HG03097 (cell line): ENCODE measurements at regions not wholly inside any gene's neighbourhood (a gene's known extent, or its start where the extent isn't known, plus 50 kb on each side); places are given as distances from the start of the nearest gene placed in this dataset.

Source experiments
- ATAC-seq: cut with Tn5 transposase; IDR thresholded peaks from one replicate; pipeline ENCODE4 v1.9.1; 2021; ENCODE audit not compliant: unreplicated experiment, low FRiP score

DNA sequence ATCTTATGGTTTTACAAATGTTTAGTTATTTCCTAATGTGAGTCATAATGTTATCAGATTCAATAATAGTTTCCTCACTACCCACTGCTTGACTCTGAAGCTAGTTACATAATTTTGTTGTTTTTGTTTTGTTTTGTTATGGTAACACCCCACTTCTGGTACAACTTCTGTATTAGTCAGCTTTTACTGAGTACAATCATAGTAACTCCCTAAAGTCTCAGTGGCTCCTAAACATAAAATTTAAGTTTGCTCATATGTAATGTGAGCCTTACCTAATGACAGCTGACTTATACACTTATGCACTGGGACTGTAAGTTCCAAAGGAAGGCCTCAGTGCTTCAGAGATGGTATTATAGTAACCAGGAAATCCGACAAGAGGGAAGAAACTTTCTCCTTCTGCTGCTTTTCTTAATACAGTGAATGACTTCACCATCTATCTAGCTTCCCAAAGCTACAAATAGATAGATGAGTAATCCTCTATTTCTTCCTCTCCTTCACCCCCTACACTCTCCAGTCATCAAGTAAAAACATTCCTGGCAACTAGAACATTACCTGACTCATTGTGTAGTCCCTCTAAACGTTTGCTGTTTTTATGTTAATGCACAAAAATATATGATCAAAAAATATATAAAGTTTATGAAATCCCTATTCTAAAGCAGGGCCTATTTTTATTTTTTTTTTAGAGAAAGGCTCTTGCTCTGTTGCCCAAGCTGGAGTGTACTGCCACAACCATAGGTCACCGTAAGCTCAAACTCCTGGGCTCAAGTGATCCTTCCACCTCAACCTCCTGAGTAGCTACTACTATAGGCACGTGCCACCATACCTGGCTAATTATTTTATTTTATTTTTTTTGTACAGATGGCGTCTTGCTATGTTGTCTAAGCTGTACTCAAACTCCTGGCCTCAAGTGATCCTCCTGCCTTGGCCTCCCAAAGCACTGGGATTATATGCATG lies 563.0 kb downstream of the SOX6 start:
- ATAC-seq, result no peak

DNA sequence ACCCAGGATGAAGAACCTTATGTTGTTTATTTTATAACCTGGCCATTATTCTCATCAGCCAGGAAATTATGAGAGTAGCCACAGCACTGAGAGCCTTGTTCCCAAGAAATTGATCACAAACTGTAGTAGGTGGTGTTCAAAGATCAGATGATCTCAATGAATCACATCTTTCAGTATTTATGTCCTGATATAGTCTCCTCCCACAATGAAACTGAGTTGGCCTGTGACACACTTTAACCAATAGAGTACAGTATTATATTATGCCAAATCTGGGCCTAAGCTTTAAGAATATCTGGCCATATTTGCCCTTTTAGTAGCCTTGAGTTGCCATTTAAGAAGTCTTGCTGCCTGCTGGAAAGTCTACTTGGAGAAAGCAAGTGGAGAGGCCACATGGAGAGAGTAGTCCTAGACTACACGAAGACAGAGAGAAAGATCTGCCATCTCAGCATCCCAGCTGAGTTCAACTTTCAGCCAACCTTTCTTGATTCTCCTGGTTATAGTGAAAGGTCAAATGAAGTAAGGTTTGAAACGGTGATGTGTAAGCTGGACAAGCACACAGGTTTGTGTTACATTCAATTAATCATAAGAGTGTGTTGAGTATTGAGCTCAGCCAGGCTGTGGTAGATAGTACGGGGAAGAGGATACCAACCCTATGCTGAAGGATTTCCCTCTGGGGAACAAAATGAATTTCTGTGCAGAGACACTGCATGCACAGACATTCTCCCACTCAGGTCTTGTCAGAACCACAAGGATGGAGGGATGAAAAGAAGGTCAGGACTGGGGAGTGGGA lies 561.8 kb downstream of the SOX6 start:
- no peak for ATAC-seq

DNA sequence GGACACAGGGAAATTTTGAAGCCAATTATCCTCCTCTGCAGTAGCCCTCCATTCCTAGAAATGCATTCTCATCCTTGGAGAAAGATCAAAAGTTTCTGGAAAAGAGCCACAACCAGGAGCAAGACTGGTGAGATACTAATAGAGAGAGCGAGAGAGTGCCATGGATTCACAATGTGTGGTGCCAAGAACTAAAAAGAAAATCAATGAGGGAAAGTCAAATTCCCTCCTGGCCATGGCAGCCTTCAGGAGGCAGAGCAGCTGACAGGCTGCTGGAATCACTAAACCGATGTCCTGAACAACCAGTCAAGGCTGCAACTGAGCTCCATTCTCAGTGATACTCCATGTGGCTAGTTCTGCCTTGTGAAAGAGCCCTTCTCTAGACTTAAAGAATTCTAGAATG lies 561.0 kb downstream of the SOX6 start:
- ATAC-seq, result no peak

DNA sequence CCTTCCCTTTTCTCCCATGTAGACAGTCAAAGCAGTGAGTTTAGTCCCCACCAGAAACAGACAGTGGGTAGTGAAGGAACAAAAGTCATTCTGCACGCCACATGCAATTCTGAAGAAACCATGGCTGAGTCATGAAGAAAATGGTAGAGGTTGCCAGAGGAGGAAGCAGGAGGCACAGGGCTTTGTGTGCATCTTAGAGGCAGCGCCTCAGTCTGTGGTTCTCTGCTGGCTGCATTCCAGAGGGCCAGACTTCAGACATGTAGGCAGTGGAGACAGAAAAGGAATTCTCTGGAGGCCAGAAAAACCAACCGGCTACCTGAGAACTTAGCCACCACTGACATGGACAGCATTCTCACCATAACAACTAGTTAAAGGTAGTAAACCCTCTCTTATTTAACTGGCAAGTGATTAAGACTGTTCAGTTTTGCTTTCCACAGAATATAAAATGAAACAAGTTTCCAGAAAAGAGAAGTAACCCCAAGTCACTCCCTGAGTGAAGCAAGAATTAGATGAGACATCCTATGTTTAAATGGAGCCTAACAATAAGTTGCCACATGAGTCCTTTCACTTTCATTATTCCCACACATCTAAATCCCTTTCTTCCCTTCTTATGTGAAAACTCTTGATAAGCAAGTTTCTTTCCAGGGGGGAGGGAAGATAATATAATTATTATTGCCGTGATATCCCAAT lies 556.1 kb downstream of the SOX6 start:
- ATAC-seq, result no peak

DNA sequence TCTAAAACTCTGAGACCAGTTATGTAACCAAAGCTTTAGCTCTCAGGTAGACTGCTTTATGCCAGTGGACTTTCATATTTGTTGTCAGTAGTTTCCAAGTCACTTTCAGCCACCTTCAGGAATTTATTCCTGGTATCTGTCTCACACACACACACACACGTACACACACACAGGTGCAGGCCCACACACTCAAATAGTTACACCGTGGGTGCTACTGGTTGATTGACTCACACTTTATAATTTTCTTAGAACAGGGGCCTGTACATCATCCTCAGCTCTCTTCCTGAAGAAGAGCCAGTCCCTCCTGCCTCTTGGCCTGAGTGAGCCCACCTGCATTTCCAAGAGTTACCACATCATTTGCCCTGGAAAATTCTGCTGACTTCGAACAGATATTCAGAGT lies 555.2 kb downstream of the SOX6 start:
- ATAC-seq, result no peak

DNA sequence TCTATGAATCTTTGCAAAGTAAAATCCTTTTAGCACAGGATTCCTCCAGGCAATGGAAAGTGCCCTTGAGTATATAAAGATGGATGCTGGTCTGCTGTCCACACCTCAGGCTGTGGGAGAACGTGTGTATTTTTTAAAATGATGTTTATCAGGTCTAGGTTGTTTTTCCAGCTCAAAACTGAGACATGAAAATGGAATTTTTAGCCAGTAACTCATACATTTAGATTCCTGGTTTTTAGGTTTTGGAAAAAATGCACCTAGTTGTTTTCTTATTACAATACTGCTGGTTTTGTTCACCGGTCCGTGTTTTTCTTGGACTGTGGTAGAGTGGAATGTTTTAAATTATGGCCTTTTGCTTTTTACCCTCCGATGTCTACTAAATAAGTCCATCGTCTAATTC lies 554.7 kb downstream of the SOX6 start:
- no peak for ATAC-seq

DNA sequence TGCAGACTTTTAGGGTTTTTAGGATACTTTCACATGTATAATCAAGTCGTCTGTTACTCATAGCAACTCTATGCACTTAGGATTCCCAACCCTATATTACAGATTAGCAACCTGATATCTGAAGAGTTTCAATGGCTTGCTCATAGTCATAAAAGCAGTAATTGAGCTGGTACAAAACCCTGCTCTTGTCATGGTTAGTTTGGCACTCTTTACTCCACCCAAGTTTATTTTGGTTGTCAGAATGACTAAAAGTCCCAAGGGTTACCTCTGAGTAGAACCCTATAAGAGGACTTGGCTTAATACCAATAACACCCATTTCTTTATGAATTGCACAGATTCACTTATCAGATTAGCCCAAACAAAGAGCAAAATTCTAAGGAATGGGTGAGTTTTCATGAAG lies 550.6 kb downstream of the SOX6 start:
- no peak for ATAC-seq

DNA sequence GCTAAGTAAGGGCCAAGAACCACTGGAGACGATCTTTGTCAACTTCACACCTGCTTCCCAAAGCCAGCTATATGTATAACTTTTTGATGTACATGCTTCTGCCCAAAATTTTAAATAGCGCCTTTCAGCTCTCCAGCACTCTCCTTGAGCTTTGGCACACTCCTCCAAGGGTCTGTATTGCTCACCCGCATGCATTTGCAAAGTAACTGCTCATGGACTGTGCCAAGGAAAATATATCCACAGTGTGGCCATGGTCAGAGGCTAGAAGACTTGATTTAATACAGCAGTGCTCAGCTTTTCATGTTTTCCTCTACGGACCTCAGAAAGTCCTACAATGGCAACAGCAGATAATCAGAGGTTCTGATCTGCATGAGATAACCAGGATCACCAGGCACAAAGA lies 550.1 kb downstream of the SOX6 start:
- no peak for ATAC-seq

DNA sequence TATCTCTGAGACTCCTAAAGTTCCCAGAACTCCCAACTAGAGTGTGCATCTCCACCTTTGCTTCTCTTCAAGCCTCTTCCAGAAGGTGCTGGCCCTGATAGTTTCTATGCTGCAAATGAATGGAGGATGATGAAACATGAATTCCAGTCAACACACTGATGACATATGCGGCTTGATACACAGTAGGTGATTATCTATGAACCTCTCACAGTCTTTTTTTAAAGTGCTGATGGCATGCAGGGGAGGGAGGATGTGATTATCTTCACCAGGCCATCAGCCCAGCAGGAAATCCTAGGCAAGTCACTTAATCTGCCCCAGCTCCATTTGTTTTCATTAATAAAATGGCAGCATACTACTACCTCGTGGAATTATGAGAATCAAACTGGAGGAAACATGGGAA lies 548.5 kb downstream of the SOX6 start:
- no peak for ATAC-seq

DNA sequence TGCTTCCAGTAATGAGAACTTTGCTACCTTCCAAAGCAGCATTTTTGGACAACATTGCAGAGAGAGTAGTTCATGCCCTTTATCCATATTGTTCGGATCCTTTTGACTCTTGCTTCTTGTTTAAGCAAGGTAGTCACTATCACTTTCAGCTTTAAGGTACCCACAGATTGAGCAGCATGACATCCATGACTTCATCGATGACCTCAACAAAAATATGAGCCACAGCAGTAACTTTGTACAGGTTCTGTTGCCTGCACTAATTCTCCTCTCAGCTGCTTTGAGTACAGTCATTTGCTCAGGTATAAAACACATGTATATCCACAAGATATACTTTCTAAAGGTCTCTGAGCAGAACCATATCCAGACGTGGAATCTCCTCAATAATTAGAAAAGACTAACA lies 546.3 kb downstream of the SOX6 start:
- no peak for ATAC-seq

DNA sequence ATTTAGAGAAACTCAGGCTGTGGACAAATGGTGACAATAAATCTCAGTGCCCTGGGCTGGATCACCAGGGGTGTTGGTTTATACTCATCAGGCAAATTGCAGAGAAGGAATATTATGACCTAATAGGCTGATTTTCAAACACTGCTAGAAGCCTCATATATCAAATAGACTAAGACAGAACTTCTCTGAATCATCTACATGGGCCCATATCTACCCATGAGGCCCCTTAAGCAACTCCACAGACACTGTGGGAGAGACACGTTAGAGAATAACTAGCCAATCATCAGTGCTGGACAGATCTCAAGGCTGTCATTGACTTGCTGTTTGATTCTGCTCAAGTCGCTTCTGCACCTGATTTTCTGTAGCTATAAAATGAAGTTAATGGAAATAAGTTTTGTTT lies 545.8 kb downstream of the SOX6 start:
- ATAC-seq, result no peak

DNA sequence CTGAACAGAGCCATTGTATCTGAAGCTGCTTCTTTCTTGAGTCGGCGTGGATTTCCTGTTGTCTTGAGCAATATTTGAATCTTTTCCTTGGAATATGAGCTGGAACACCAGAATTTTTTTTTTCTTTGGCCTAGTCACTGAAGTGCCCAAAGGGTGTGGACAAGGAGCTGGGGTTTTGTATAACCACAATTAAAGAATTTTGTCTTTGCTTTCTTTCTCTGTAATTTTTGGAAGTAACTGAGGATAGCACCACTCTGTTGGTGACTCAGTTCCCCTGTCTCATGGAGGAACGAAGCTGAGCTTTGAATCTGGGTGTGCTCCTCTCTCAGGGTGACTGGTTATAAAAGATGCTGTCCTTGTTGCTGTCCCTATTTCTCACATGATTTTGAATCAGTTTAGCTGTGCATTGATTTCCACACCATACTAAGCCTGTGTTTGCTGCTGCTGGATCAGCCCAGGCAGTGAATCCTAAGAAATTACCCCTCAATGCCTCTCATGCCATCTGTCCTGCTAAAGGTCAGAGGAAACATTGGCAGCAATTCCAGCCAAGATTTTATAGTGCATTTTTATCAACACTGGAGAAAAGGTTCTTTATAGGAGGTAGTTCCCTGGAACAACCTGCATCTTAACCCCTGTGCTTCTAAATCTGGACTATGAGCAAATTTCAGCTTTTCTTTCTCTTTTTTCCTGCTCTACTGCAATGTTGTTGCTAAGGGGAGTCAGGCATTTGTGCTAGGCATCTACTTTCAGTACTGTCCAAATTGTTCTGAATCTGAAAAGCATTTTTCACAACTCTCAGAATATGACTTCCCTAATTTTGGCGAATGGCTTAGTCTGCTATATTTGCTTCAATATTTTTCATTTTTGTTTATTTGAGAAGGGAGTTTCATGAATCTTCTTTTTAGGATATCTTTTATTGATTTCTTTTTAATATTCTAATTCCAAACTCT lies 540.8 kb downstream of the SOX6 start:
- ATAC-seq, result no peak

DNA sequence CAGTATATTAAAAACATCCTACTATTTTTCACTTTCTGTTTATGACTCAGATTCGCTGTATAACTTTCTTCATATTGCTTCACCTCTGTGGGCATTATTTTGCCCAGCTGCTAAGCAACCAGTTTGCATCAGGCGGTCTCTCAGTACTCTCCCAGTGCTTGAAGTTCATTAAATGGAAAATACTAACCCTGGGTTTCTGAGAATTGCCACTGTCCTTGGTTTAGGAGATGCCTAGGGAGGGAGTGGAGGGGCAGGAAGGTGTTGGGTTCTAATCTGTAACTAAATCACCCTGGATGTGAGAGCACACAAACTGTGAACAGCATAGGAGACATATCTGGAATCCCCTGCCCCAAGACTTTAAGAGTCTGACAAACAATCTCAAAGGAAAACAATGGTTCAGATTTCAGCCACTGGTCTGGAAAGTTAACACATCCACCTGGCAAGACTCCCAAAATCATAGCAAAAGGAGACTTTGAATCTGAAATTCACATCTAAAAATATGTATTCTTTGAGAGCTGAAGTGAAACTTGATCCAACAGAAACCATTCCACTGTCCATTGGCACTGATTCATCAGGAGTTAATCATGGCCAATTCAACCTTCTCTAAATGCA lies 540.0 kb downstream of the SOX6 start:
- no peak for ATAC-seq

DNA sequence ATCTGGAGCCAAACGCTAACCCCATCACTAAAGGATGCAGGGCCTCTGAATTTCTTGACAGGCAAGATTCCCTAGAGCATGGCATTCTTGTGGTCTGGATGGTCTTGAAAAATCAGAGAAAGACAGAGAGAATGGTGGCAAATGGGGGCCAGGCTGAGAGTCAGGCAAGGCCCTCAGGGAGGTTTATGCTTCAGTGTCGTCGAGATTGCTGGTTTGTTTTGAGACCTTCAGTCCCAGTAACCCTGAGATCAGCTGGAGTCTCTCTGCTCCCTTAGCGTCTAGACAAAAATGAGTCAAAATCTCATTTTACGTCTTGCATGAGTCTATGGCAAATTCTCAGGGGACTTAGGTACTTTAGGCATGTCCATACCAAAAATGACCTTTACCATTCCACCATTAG lies 539.3 kb downstream of the SOX6 start:
- no peak for ATAC-seq

DNA sequence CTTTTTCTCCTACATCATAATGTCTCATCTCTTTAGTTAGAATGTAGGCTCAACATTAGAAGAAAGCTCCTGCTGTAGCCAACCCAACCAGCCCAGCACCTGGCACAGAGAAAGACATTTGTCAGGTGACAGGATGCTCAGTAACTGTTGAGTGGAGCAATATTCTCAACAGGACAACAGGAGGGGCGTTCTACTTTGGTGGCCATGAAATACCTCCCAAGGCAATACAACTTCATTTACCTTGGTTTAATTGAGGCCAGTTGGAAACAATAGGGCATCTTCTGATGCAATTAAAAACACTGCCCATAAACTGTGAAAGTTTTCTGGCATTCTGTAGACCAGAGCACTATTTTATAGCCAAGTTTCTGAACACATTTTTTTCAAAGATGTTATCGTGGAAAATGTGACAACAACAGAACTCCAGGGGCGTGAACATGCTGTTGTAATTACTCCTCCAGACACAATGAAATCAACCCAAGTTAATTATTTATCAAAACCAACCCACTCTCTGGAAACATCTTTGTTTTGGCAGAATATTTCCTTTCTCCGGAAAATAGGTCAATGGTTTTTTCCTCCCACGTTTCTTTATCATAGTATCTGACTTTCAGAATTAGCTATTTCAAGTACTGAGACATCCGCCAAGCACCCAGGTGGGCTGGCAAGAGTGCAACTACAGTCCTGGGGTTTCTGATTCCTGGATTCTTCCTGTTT lies 538.1 kb downstream of the SOX6 start:
- no peak for ATAC-seq

DNA sequence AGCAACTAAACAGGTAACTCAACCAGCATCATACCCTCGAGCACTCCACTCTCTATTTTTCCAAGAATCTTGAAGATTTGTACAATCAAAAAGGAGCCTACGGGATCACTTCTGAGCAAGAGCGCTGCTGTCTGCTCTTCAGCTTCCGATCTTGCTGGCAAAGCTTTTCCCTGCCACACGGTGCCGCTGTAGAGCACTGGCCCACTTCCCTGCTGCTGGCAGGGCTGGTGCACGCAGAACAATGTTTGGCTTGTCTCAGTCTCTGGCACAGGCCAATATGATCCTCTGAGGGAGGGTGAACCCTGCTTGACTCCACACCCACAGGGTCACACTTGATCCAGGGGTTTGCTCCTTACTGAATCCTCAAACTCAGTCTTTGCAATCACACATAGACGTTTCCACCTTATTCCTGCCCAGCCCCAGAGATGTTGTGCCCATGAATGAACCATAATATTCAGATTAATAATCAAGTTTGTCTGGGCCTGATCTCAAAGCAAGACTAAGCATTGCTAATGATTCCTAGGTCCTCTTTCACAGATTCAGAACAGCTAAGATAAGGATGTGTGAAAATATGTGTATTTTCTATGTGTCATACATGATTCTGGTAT lies 536.6 kb downstream of the SOX6 start:
- no peak for ATAC-seq

DNA sequence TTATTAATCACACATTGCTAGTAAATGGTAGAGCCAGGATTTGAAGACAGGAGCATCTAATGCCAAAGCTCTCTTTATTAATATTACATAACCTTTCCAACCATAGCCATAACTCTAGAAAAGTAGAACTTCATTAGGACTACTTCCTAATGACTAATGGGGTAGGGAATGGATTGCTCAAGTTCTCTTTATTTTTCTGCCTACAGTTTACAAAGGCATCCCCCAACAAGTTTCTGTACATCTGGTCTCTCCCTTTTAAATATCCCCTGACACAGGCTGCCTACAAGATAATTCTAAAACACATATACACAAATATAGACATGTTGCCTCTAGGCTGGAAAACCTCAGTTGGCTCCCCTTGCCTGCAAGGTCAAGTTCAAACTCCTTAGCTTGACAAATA lies 534.9 kb downstream of the SOX6 start:
- no peak for ATAC-seq

DNA sequence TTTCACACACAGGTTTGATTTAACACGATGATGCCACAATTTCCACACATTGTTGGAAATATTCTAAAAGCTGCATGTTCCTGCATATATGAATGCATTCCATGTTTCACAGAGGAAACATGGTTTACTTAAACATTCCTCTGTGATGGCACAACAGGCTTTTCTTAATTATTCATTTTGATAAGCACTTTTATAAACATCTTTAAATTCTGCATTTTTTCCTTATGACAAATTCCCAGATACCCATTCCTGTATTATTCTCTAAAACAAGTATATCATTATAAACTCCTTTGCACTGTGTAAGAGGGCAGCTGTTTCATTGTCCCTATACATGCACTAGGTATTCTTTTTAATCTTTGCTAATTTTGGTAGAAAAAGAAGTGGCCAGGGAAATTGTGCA lies 532.3 kb downstream of the SOX6 start:
- ATAC-seq, result no peak
